Keratinocyte (primary cell): ENCODE measurements at regions not wholly inside any gene's neighbourhood (a gene's known extent, or its start where the extent isn't known, plus 50 kb on each side); places are given as distances from the start of the nearest gene placed in this dataset.

Experiments
- DNase-seq: peaks from one replicate; pipeline ENCODE4 v3.0.0-alpha.2; 2011; ENCODE audit warnings: low read depth, missing footprints, low spot score
- FAIRE-seq: peaks from 2 replicates; lab custom pipeline; 2011; peaks lifted over from hg19 to GRCh38; lab: Jason Lieb, UNC
- H2AFZ ChIP-seq: 2 replicates; pipeline ENCODE4 v1.6.0; 2012; ENCODE audit warnings: low read length, control low read depth, inconsistent platforms; ENCODE audit not compliant: control insufficient read depth
- H3K27ac ChIP-seq: 2 replicates; pipeline ENCODE4 v1.5.1; 2011; ENCODE audit warnings: low read length; ENCODE audit not compliant: control insufficient read depth, insufficient read depth
- H3K27me3 ChIP-seq: 3 replicates; pipeline ENCODE4 v1.6.0; 2011; ENCODE audit warnings: low read length; ENCODE audit not compliant: control insufficient read depth, insufficient read depth; ENCODE audit errors: extremely low read depth
- H3K36me3 ChIP-seq, 2 experiments: 2 replicates in 1 of 2; 3 replicates in 1 of 2; pipeline ENCODE4 v1.5.1; 2011; ENCODE audit warnings: low read length in 2 of 2, mild to moderate bottlenecking in 1 of 2; ENCODE audit not compliant: control insufficient read depth in 2 of 2, insufficient read depth in 2 of 2; ENCODE audit errors: extremely low read depth in 1 of 2
- H3K4me1 ChIP-seq: 3 replicates; pipeline ENCODE4 v1.5.1; 2011; ENCODE audit warnings: low read length; ENCODE audit not compliant: control insufficient read depth, insufficient read depth; ENCODE audit errors: extremely low read depth
- H3K4me2 ChIP-seq: 3 replicates; pipeline ENCODE4 v1.6.0; 2011; ENCODE audit warnings: low read depth, low read length; ENCODE audit not compliant: control insufficient read depth, insufficient read depth; ENCODE audit errors: extremely low read depth
- H3K4me3 ChIP-seq, 3 experiments: fragments of 200-600 bp in 1 of 3; sonication (generic) in 1 of 3; 2 replicates in 2 of 3; 3 replicates in 1 of 3; pipeline ENCODE4 v1.5.1; 2011 to 2016; ENCODE audit warnings: low read length in 3 of 3, mild to moderate bottlenecking in 3 of 3, control low read depth in 2 of 3, inconsistent platforms in 1 of 3, low read depth in 1 of 3, mixed read lengths in 1 of 3, mixed run types in 1 of 3, moderate library complexity in 1 of 3; ENCODE audit not compliant: control insufficient read depth in 2 of 3, insufficient read depth in 2 of 3; ENCODE audit errors: extremely low read depth in 1 of 3
- H3K79me2 ChIP-seq: 2 replicates; pipeline ENCODE4 v1.6.0; 2012; ENCODE audit warnings: low read length; ENCODE audit not compliant: control insufficient read depth, insufficient read depth
- H3K9ac ChIP-seq: 3 replicates; pipeline ENCODE4 v1.6.0; 2011; ENCODE audit warnings: low read length; ENCODE audit not compliant: control insufficient read depth, insufficient read depth; ENCODE audit errors: extremely low read depth
- H3K9me1 ChIP-seq: 3 replicates; pipeline ENCODE4 v1.6.0; 2011; ENCODE audit warnings: low read length; ENCODE audit not compliant: control insufficient read depth, insufficient read depth; ENCODE audit errors: extremely low read depth
- H3K9me3 ChIP-seq: 2 replicates; pipeline ENCODE4 v1.5.1; 2012; ENCODE audit warnings: low read depth, low read length; ENCODE audit not compliant: control insufficient read depth
- H4K20me1 ChIP-seq: 3 replicates; pipeline ENCODE4 v1.6.0; 2011; ENCODE audit warnings: low read length; ENCODE audit not compliant: control insufficient read depth, insufficient read depth; ENCODE audit errors: extremely low read depth
- EZH2 ChIP-seq: IDR thresholded peaks from one replicate; pipeline ENCODE4 v1.6.1; 2012; ENCODE audit warnings: inconsistent platforms, mild to moderate bottlenecking, low read length, moderate library complexity
- dilution Hi-C: fragments of 300-500 bp; cut with MboI; formaldehyde crosslinking; loops from one replicate; pipeline ENCODE4 v1.7.0; 2020; ENCODE audit warnings: low sequenced_read_pairs; ENCODE audit not compliant: extremely low pct_ligation_motif_present
- TF ChIP-seq, protein P1 (sequence below), 3 experiments: IDR thresholded peaks in 1 of 3; conservative IDR thresholded peaks in 1 of 3; optimal IDR thresholded peaks in 1 of 3; 2 replicates in 2 of 3; 3 replicates in 1 of 3; pipeline versions ENCODE3 to v1.5.1; 2011; ENCODE audit warnings: low read length in 3 of 3, mild to moderate bottlenecking in 3 of 3, moderate library complexity in 2 of 3, control low read depth in 1 of 3, inconsistent platforms in 1 of 3; ENCODE audit not compliant: insufficient read depth in 2 of 3; ENCODE audit errors: extremely low read depth in 1 of 3

- dilution Hi-C loops = no loop called here
- H3K79me2 ChIP-seq = no peaks in the 10 kb centered on the region
Measured at GRCh38 chr18:41338341-41338740, 616.7 kb upstream of the PIK3C3 start.

DNA sequence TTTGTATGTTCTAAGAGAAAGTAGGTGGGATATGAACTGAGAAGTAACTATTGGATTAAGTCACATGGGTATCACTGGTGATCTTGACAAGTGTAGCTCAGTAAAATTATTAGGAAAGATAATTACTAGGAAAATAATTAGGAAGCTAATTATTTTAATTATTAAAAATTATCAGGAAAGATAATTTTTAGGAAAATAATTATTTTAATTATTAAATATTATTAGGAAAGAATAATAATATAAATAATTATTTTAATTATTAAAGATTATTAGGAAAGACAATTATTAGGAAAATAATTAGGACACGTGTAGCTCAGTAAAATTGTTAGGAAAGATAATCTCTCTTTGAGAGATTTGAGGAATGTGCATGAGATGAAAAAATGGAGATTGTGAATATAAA, 623.4 kb upstream of the PIK3C3 start:
- no peak for FAIRE-seq
- Histone ChIP-seq H3K4me2 (no peak overlapping the region), H2AFZ (no peak overlapping the region), H3K9ac (no peak overlapping the region), H4K20me1 (no peaks in the 10 kb centered on the region), H3K79me2 (no peaks in the 10 kb centered on the region), H3K36me3 (no peaks in the 10 kb centered on the region), H3K27ac (no peak overlapping the region), H3K4me3 (no peak overlapping the region), H3K9me3 (no peaks in the 10 kb centered on the region), H3K27me3 (no peaks in the 10 kb centered on the region), H3K9me1 (no peaks in the 10 kb centered on the region), H3K4me1 (no peaks in the 10 kb centered on the region)
- no peak for TF ChIP-seq EZH2
- TF ChIP-seq, protein P1, sequence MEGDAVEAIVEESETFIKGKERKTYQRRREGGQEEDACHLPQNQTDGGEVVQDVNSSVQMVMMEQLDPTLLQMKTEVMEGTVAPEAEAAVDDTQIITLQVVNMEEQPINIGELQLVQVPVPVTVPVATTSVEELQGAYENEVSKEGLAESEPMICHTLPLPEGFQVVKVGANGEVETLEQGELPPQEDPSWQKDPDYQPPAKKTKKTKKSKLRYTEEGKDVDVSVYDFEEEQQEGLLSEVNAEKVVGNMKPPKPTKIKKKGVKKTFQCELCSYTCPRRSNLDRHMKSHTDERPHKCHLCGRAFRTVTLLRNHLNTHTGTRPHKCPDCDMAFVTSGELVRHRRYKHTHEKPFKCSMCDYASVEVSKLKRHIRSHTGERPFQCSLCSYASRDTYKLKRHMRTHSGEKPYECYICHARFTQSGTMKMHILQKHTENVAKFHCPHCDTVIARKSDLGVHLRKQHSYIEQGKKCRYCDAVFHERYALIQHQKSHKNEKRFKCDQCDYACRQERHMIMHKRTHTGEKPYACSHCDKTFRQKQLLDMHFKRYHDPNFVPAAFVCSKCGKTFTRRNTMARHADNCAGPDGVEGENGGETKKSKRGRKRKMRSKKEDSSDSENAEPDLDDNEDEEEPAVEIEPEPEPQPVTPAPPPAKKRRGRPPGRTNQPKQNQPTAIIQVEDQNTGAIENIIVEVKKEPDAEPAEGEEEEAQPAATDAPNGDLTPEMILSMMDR (optimal IDR thresholded peaks at IDR 0.05 in 1 of 3, IDR thresholded peaks at IDR 0.05 in 1 of 3, conservative IDR thresholded peaks at IDR 0.05 in 1 of 3; ENCODE audit: extremely low read depth in 1 of 3, insufficient read depth in 2 of 3, low read length in 3 of 3) = no peak
- DNase-seq = no peak
- dilution Hi-C loops = no loop called here

More at GRCh38 chr18:41338341-41338740, 616.7 kb upstream of the PIK3C3 start:
- no peak overlapping the region for H3K4me3 ChIP-seq
- H3K9me1 ChIP-seq = no peaks in the 10 kb centered on the region
- FAIRE-seq (no peak), DNase-seq (no peak)
- TF ChIP-seq, protein P1 (optimal IDR thresholded peaks at IDR 0.05 in 1 of 3, IDR thresholded peaks at IDR 0.05 in 1 of 3, conservative IDR thresholded peaks at IDR 0.05 in 1 of 3; ENCODE audit: extremely low read depth in 1 of 3, insufficient read depth in 2 of 3, low read length in 3 of 3) = no peak
- TF ChIP-seq EZH2 = no peak
- no peaks in the 10 kb centered on the region for H3K27me3 ChIP-seq
- no peak overlapping the region for H3K27ac ChIP-seq
- no peaks in the 10 kb centered on the region for H3K4me1 ChIP-seq
- no peak overlapping the region for H3K4me2 ChIP-seq
- no peaks in the 10 kb centered on the region for H4K20me1 ChIP-seq
- no peak overlapping the region for H2AFZ ChIP-seq
- no peaks in the 10 kb centered on the region for H3K9me3 ChIP-seq
- no peak overlapping the region for H3K9ac ChIP-seq
- H3K36me3 ChIP-seq = no peaks in the 10 kb centered on the region
